HUES6 (cell line): ENCODE measurements at regions not wholly inside any gene's neighbourhood (a gene's known extent, or its start where the extent isn't known, plus 50 kb on each side); places are given as distances from the start of the nearest gene placed in this dataset.

Experiments used
- H3K27ac ChIP-seq: 2 replicates; pipeline ENCODE4 v1.7.0; 2013; ENCODE audit warnings: low read depth, mild to moderate bottlenecking, low read length, inconsistent platforms
- H3K27me3 ChIP-seq: 2 replicates; pipeline ENCODE4 v1.6.1; 2013; ENCODE audit warnings: low read length; ENCODE audit not compliant: control insufficient read depth, insufficient read depth
- H3K36me3 ChIP-seq: 2 replicates; pipeline ENCODE4 v1.6.1; 2013; ENCODE audit warnings: low read length; ENCODE audit not compliant: control insufficient read depth, insufficient read depth
- H3K4me1 ChIP-seq: 2 replicates; pipeline ENCODE4 v1.6.1; 2013; ENCODE audit warnings: low read length; ENCODE audit not compliant: control insufficient read depth, insufficient read depth
- H3K4me3 ChIP-seq: 2 replicates; pipeline ENCODE4 v1.5.1; 2013; ENCODE audit warnings: low read depth, low read length
- H3K9ac ChIP-seq: one replicate; pipeline ENCODE4 v1.6.1; 2013; ENCODE audit warnings: mild to moderate bottlenecking, low read length
- H3K9me3 ChIP-seq: 2 replicates; pipeline ENCODE4 v1.6.1; 2013; ENCODE audit warnings: low read depth, low read length; ENCODE audit not compliant: control insufficient read depth, insufficient read depth

GRCh38 chr15:93239591-93239990, 150.6 kb upstream of the RGMA start:
- peaks cover 47% of the 10 kb centered on the region for H3K27me3 ChIP-seq
- H3K9me3 ChIP-seq = no peaks in the 10 kb centered on the region
- H3K4me1 ChIP-seq = peaks cover 35% of the 10 kb centered on the region
- no peak overlapping the region for H3K4me3 ChIP-seq
- H3K9ac ChIP-seq = no peak overlapping the region
- no peaks in the 10 kb centered on the region for H3K36me3 ChIP-seq
- no peak overlapping the region for H3K27ac ChIP-seq

DNA sequence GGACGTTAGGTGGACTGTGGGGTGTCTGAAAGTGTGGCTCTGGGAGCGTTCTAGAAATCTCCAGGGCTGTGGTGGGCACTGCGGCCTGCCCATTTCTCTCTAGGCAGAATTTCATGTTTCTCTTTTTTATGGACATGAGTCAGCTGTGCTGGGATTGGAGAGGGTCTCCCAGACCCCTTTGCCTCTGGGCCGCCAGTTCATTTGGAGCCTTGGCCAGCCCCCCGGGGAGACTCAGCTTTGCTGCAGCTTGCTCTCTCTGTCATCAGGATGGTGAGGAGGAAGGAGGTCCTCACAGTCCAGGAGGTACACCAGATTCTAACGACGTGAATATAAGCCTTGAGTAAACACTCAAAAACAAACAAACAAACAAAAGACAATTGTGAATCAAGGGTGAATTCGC, 149.6 kb upstream of the RGMA start:
- Histone ChIP-seq H3K27ac (no peak overlapping the region), H3K27me3 (peaks cover 47% of the 10 kb centered on the region), H3K4me1 (peaks cover 35% of the 10 kb centered on the region), H3K36me3 (no peaks in the 10 kb centered on the region), H3K9ac (no peak overlapping the region), H3K4me3 (no peak overlapping the region), H3K9me3 (no peaks in the 10 kb centered on the region)

DNA sequence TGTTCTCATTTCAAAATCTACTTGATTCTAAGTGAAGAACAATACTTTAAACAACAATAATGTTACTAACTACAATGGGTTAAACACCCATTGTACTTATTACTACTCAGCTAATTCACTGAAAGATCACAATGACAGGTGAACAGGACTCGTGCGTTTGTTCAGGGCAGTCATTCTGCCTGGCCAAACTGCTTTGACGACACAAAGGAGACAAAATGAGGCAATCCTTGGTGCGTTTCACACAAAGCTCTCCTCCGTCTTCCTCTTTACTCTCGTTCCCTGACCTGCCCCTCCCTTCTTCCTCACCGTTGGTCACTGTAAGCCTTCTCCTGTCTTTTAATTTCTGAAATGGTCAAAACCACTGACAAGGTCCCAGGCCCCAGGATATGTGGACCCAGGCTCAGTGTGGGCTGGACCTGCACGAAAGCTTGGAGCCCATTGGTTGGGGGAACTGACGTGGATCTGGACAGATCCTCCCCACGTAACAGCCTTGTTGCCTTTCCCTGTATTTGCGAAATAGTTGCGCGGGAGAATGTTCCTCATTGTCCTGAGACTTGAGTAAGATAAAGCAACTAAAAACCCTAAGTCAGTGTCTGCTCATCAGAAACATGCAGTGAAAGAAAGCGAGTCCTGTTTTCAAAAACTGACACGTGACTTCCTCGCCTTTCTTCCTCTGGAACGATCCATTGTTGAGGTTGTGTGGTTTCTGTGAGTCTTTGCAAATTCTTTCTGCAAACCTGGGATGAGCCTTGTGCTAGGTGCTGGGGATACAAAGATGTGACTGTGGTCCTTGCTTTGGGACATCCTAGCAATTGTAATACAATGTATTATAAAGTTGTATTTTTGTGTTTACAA, 147.1 kb upstream of the RGMA start:
- H3K4me1 ChIP-seq = peaks cover 24% of the 10 kb centered on the region
- H3K27me3 ChIP-seq = peaks cover 26% of the 10 kb centered on the region
- H3K36me3 ChIP-seq = no peaks in the 10 kb centered on the region
- H3K4me3 ChIP-seq = no peak overlapping the region
- H3K27ac ChIP-seq = no peak overlapping the region
- H3K9me3 ChIP-seq = no peaks in the 10 kb centered on the region
- H3K9ac ChIP-seq = no peak overlapping the region

DNA sequence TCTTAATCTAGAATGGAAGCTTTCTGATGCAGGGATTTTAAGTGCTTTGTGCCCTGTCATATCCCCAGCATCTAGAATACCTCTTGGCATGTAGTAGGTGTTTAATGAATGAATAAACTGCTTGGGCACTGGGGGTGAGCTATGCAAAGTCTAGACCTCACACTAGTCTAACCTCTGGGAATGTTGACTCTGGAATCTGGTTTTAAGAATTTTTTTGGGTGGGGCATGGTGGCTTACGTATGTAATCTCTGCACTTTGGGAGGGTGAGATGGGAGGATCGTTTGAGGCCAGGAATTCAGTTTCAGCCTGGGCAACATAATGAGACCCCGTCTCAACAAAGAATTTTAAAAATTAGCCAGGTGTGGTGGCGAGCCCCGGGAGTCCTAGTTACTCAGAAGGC, 146.3 kb upstream of the RGMA start:
- H3K4me3 ChIP-seq = no peak overlapping the region
- H3K9me3 ChIP-seq = no peaks in the 10 kb centered on the region
- peaks cover 21% of the 10 kb centered on the region for H3K4me1 ChIP-seq
- peaks cover 17% of the 10 kb centered on the region for H3K27me3 ChIP-seq
- H3K36me3 ChIP-seq = no peaks in the 10 kb centered on the region
- no peak overlapping the region for H3K27ac ChIP-seq
- no peak overlapping the region for H3K9ac ChIP-seq

DNA sequence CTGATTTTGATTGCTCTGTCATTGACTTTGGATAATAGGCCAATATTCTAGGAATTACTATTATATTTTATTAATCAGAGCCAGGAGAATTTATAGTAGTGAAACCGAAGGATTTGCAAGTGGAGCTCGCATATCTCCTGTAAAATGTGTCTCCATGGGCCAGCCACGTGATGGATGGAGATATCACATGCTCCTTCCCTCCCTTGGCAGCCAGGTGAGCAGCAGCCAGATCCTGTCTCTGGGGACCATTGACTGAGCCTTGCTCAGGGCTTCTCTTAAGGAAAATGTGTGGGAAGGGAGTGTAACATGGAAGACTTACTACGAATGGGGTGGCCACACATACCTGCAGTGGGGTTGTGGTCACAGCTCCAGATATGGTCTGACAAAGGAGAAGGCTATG, 144.7 kb upstream of the RGMA start:
- Histone ChIP-seq H3K4me3 (no peak overlapping the region), H3K9ac (no peak overlapping the region), H3K27ac (no peak overlapping the region), H3K9me3 (0 out of 2 replicates have a peak, but pooled peaks cover 4% of the 10 kb centered on the region), H3K27me3 (peaks cover 1% of the 10 kb centered on the region; the same call in 1 of the 2 replicates), H3K4me1 (peaks cover 14% of the 10 kb centered on the region), H3K36me3 (no peaks in the 10 kb centered on the region)

GRCh38 chr15:93232845-93233244, 143.8 kb upstream of the RGMA start:
- H3K9me3 ChIP-seq = 0 out of 2 replicates have a peak, but pooled peaks cover 4% of the 10 kb centered on the region
- no peak overlapping the region for H3K27ac ChIP-seq
- no peaks in the 10 kb centered on the region; the same call in 1 of the 2 replicates for H3K27me3 ChIP-seq
- no peak overlapping the region for H3K4me3 ChIP-seq
- peaks cover 13% of the 10 kb centered on the region for H3K4me1 ChIP-seq
- H3K36me3 ChIP-seq = no peaks in the 10 kb centered on the region
- no peak overlapping the region for H3K9ac ChIP-seq

DNA sequence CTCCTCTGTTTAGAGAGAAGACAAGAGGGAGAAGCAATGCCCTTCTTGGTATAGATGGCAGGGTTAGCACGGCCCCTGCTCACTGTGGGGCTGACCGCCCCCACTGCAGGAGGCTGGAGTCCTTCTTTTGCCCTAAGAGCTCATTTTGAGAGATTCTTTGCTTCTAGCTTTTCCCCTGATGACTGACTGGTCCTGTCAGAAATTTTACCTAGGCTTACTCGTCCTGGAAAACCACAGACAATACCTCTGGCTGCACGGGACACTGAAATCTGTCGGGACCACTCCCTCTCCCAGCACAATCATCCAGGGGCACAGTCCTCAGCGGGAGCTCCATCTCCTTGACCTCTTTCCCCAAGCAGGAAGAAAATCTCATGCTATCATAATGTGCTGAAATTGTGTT, 143.0 kb upstream of the RGMA start:
- H3K4me3 ChIP-seq = no peak overlapping the region
- H3K4me1 ChIP-seq = peaks cover 13% of the 10 kb centered on the region
- no peak overlapping the region for H3K9ac ChIP-seq
- H3K36me3 ChIP-seq = no peaks in the 10 kb centered on the region
- no peak overlapping the region for H3K27ac ChIP-seq
- no peaks in the 10 kb centered on the region; the same call in 1 of the 2 replicates for H3K27me3 ChIP-seq
- 0 out of 2 replicates have a peak, but pooled peaks cover 4% of the 10 kb centered on the region for H3K9me3 ChIP-seq

DNA sequence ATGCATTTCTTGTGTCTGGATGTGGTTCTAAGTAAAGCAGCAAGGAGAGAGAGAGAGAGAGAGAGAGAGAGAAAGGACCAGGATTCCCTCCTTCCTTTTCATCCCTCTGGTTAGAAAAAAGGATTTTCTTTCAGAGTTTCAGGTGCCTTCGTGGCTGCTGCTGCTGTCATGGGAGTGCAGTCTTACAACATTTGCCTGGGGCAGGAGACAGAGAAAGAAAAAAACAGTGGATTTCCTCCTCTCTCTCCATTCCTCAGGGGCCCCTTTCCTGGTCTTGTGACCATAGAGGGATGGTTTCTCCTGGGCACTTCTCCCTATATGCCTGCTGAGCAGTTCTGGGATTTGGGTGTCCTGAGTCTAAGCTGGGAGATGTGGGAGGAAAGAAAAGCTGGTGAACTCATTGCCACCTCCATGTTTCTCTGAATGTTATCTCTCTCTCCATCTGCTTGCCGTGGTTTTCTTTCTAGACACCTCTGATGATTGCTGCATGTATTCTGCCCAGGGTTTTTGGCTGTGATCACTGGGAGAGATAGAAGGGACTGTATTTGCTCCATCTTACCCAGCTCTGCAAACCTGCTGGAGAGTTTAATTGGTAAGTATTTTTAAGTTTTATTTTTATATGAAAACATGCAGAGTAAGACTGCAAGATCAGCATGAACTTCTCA, 142.4 kb upstream of the RGMA start:
- Histone ChIP-seq H3K4me1 (peaks cover 7% of the 10 kb centered on the region), H3K27me3 (no peaks in the 10 kb centered on the region; the same call in 1 of the 2 replicates), H3K9me3 (0 out of 2 replicates have a peak, but pooled peaks cover 4% of the 10 kb centered on the region), H3K4me3 (no peak overlapping the region), H3K27ac (no peak overlapping the region), H3K36me3 (no peaks in the 10 kb centered on the region), H3K9ac (no peak overlapping the region)

- Histone ChIP-seq H3K27me3 (no peaks in the 10 kb centered on the region; the same call in 1 of the 2 replicates), H3K9me3 (0 out of 2 replicates have a peak, but pooled peaks cover 4% of the 10 kb centered on the region), H3K9ac (no peak overlapping the region), H3K36me3 (no peaks in the 10 kb centered on the region), H3K4me1 (no peaks in the 10 kb centered on the region), H3K4me3 (no peak overlapping the region), H3K27ac (no peak overlapping the region)
Measured at GRCh38 chr15:93228546-93228945, 139.5 kb upstream of the RGMA start.

DNA sequence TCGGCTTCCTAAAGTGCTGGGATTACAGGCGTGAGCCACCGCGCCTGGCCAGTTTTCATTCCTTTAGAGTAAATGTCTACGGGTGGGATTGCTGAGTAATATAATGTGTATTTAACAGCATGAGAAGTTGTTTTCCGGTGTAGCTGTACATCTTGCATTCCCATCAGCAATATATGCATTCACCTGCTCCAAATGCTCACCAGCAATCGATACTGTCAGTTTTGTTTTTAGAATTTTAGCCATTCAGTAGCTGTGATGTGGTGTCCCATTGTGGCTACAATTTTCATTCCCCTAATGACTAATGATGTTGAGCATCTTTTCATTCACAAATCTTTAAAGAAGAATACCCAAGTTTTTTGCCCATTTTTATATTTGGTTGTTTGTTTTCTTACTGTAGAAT, 134.8 kb upstream of the RGMA start:
- no peaks in the 10 kb centered on the region for H3K36me3 ChIP-seq
- no peaks in the 10 kb centered on the region for H3K9me3 ChIP-seq
- H3K4me3 ChIP-seq = no peak overlapping the region
- H3K27ac ChIP-seq = no peak overlapping the region
- no peaks in the 10 kb centered on the region for H3K27me3 ChIP-seq
- H3K9ac ChIP-seq = no peak overlapping the region
- H3K4me1 ChIP-seq = no peaks in the 10 kb centered on the region

- Histone ChIP-seq H3K9me3 (no peaks in the 10 kb centered on the region), H3K4me1 (no peaks in the 10 kb centered on the region), H3K36me3 (no peaks in the 10 kb centered on the region), H3K27ac (no peak overlapping the region), H3K4me3 (no peak overlapping the region), H3K9ac (no peak overlapping the region), H3K27me3 (no peaks in the 10 kb centered on the region)
Measured at GRCh38 chr15:93221759-93222158, 132.7 kb upstream of the RGMA start.
